SH-SY5Y (cell line): ENCODE measurements at regions not wholly inside any gene's neighbourhood (a gene's known extent, or its start where the extent isn't known, plus 50 kb on each side); places are given as distances from the start of the nearest gene placed in this dataset.

Experiments used
- GATA2 ChIP-seq: IDR thresholded peaks from 2 replicates; pipeline ENCODE4 v1.6.1; 2011; ENCODE audit warnings: mild to moderate bottlenecking, low read depth, low read length
- GATA3 ChIP-seq: IDR thresholded peaks from 2 replicates; pipeline ENCODE4 v1.6.1; 2011; ENCODE audit warnings: low read depth, mild to moderate bottlenecking, low read length, moderate library complexity

- no peak for TF ChIP-seq GATA2
- TF ChIP-seq GATA3: no peak
Observed at GRCh38 chr10:62993121-62993520, 140.0 kb upstream of the NRBF2 start.
